ENCODE measurements at regions not wholly inside any gene's neighbourhood (a gene's known extent, or its start where the extent isn't known, plus 50 kb on each side); places are given as distances from the start of the nearest gene placed in this dataset.

- no peak for DNase-seq (ENCODE audit: low read depth)
- no peak for TF ChIP-seq CTCF (IDR thresholded peaks at IDR 0.05; ENCODE audit: control insufficient read depth, extremely low read depth, insufficient read depth)
- no peak overlapping the region for H3K4me3 ChIP-seq (ENCODE audit: low read depth, low read length)
These were observed 259.7 kb upstream of the IRX2 start for GRCh38 chr5:3010953-3011763.

- no peak for TF ChIP-seq CTCF (IDR thresholded peaks at IDR 0.05; ENCODE audit: control insufficient read depth, extremely low read depth, insufficient read depth)
- H3K4me3 ChIP-seq (ENCODE audit: low read depth, low read length) = no peak overlapping the region
These were observed 258.9 kb upstream of the IRX2 start for GRCh38 chr5:3010301-3010952.

GRCh38 chr5:3009605-3010004 is 258.1 kb upstream of the IRX2 start:
- no peak overlapping the region for H3K4me3 ChIP-seq (ENCODE audit: low read depth, low read length)
- DNase-seq (ENCODE audit: low read depth) = no peak
- no peak for TF ChIP-seq CTCF (IDR thresholded peaks at IDR 0.05; ENCODE audit: control insufficient read depth, extremely low read depth, insufficient read depth)

More at GRCh38 chr5:3010301-3010952, 258.9 kb upstream of the IRX2 start:
- DNase-seq (ENCODE audit: low read depth) = no peak

- TF ChIP-seq CTCF (IDR thresholded peaks at IDR 0.05; ENCODE audit: control insufficient read depth, extremely low read depth, insufficient read depth) = no peak
- DNase-seq (ENCODE audit: low read depth) = no peak
- no peak overlapping the region for H3K4me3 ChIP-seq (ENCODE audit: low read depth, low read length)
These were observed 256.1 kb upstream of the IRX2 start for GRCh38 chr5:3007577-3007976.

GRCh38 chr5:3006961-3007551 is 255.6 kb upstream of the IRX2 start:
- no peak for TF ChIP-seq CTCF (IDR thresholded peaks at IDR 0.05; ENCODE audit: control insufficient read depth, extremely low read depth, insufficient read depth)
- DNase-seq (ENCODE audit: low read depth) = no peak
- no peak overlapping the region for H3K4me3 ChIP-seq (ENCODE audit: low read depth, low read length)

- no peak for DNase-seq (ENCODE audit: low read depth)
- no peak overlapping the region for H3K4me3 ChIP-seq (ENCODE audit: low read depth, low read length)
- TF ChIP-seq CTCF (IDR thresholded peaks at IDR 0.05; ENCODE audit: control insufficient read depth, extremely low read depth, insufficient read depth) = no peak
These were observed 255.0 kb upstream of the IRX2 start for GRCh38 chr5:3006526-3006925.

All from LNCaP clone FGC (cell line).